COLO668 (cell line): ENCODE measurements at regions not wholly inside any gene's neighbourhood (a gene's known extent, or its start where the extent isn't known, plus 50 kb on each side); places are given as distances from the start of the nearest gene placed in this dataset.

ENCODE experiments used
- DNase-seq: peaks from one replicate; lab custom pipeline; 2025; ENCODE audit not compliant: unreplicated experiment; lab: John Stamatoyannopoulos, UW

GRCh38 chr9:135289081-135289491 is 190.5 kb upstream of the PPP1R26 start:
- no peak for DNase-seq

GRCh38 chr9:135290086-135290485 is 189.5 kb upstream of the PPP1R26 start:
- no peak for DNase-seq

GRCh38 chr9:135290566-135290965 is 189.0 kb upstream of the PPP1R26 start:
- no peak for DNase-seq

GRCh38 chr9:135291165-135291564 is 188.4 kb upstream of the PPP1R26 start:
- DNase-seq, result no peak

- no peak for DNase-seq
Measured at GRCh38 chr9:135294836-135295235, 184.7 kb upstream of the PPP1R26 start.

- DNase-seq, result no peak
Measured at GRCh38 chr9:135295551-135296300, 183.9 kb upstream of the PPP1R26 start.

GRCh38 chr9:135296735-135297455 is 182.7 kb upstream of the PPP1R26 start:
- DNase-seq, result no peak

GRCh38 chr9:135297456-135298075 is 182.0 kb upstream of the PPP1R26 start:
- no peak for DNase-seq

GRCh38 chr9:135299239-135299590 is 180.4 kb upstream of the PPP1R26 start:
- no peak for DNase-seq

- no peak for DNase-seq
Measured at GRCh38 chr9:135299651-135300345, 179.8 kb upstream of the PPP1R26 start.

GRCh38 chr9:135300346-135301141 is 179.0 kb upstream of the PPP1R26 start:
- DNase-seq, result no peak

GRCh38 chr9:135301271-135302263 is 178.0 kb upstream of the PPP1R26 start:
- no peak for DNase-seq

- DNase-seq, result no peak
Measured at GRCh38 chr9:135302329-135303279, 177.0 kb upstream of the PPP1R26 start.

GRCh38 chr9:135303280-135303647 is 176.3 kb upstream of the PPP1R26 start:
- DNase-seq, result no peak

GRCh38 chr9:135303865-135304499 is 175.6 kb upstream of the PPP1R26 start:
- DNase-seq, result no peak

- DNase-seq, result no peak
Measured at GRCh38 chr9:135304886-135305285, 174.7 kb upstream of the PPP1R26 start.

GRCh38 chr9:135305546-135306180 is 173.9 kb upstream of the PPP1R26 start:
- no peak for DNase-seq

GRCh38 chr9:135306699-135307098 is 172.9 kb upstream of the PPP1R26 start:
- no peak for DNase-seq
